ENCODE measurements at regions not wholly inside any gene's neighbourhood (a gene's known extent, or its start where the extent isn't known, plus 50 kb on each side); places are given as distances from the start of the nearest gene placed in this dataset.

DNA sequence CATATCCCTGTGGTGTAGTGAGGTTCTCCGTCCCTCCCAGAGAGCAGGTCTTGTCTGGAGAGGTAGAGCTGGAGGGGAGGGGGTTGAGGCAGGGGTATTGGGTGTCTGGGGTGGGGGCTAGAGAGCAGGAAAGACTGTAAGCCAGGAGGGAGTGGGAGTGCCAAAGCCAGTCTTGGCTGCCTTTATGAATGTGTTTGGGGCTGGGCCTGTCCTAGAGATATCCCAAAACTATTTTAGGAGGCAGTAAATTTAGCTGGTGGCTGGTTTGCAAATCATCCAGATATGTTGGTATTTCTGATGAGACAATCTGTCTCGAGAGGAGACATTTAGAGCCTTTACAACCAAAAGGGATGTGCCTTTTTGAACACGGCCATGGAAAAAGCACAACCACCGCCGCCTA lies 166.6 kb downstream of the TLE3 start:
- no peak for TF ChIP-seq PKNOX1 (IDR thresholded peaks at IDR 0.05)
- no peak for TF ChIP-seq BHLHE40 (IDR thresholded peaks at IDR 0.05; ENCODE audit: borderline replicate concordance)
- TF ChIP-seq SP1 (IDR thresholded peaks at IDR 0.05), result no peak
- no peak for TF ChIP-seq ELF4 (IDR thresholded peaks at IDR 0.05)
- TF ChIP-seq SUZ12 (IDR thresholded peaks at IDR 0.05), result no peak
- TF ChIP-seq NFRKB (IDR thresholded peaks at IDR 0.05), result no peak
- TF ChIP-seq ZNF384 (IDR thresholded peaks at IDR 0.05), result no peak
- no peak for TF ChIP-seq L3MBTL2 (conservative IDR thresholded peaks at IDR 0.05)
- no peak for TF ChIP-seq HDGF (IDR thresholded peaks at IDR 0.05; ENCODE audit: borderline replicate concordance)
- no peak for TF ChIP-seq LEF1 (IDR thresholded peaks at IDR 0.05; ENCODE audit: borderline replicate concordance)
- no peak for TF ChIP-seq FOXM1 (IDR thresholded peaks at IDR 0.05; ENCODE audit: borderline replicate concordance)
- no peak for TF ChIP-seq ARNT (IDR thresholded peaks at IDR 0.05)
- TF ChIP-seq FOXA1 (IDR thresholded peaks at IDR 0.05), result no peak
- TF ChIP-seq CTBP1 (IDR thresholded peaks at IDR 0.05; ENCODE audit: borderline replicate concordance), result no peak

Measured in HEK293T (cell line).